GM23338 (cell line): ENCODE measurements at regions not wholly inside any gene's neighbourhood (a gene's known extent, or its start where the extent isn't known, plus 50 kb on each side); places are given as distances from the start of the nearest gene placed in this dataset.

ENCODE experiments used
- CREB1 ChIP-seq: fragments of 250-450 bp; sonication (Bioruptor Pico); IDR thresholded peaks from 2 replicates; pipeline ENCODE4 v1.5.0; 2020; ENCODE audit warnings: low read depth, mild to moderate bottlenecking, moderate library complexity
- ETS1 ChIP-seq: IDR thresholded peaks from 2 replicates; pipeline ENCODE4 v1.6.1; 2016; ENCODE audit warnings: antibody characterized with exemption
- EZH2 ChIP-seq: fragments of 200-600 bp; sonication (generic); IDR thresholded peaks from one replicate; pipeline ENCODE4 v1.8.0; 2017; ENCODE audit warnings: antibody characterized with exemption, mild to moderate bottlenecking, low read depth; ENCODE audit not compliant: unreplicated experiment
- EZH2phosphoT487 ChIP-seq: fragments of 200-600 bp; sonication (generic); IDR thresholded peaks from one replicate; pipeline ENCODE4 v1.8.1; 2018; ENCODE audit warnings: antibody characterized with exemption; ENCODE audit not compliant: unreplicated experiment
- JUNB ChIP-seq: IDR thresholded peaks from one replicate; pipeline ENCODE4 v1.6.1; 2016; ENCODE audit warnings: antibody characterized with exemption; ENCODE audit not compliant: unreplicated experiment
- POLR2AphosphoS5 ChIP-seq: IDR thresholded peaks from 2 replicates; pipeline ENCODE4 v1.6.1; 2016; ENCODE audit warnings: antibody characterized with exemption, low read depth
- REST ChIP-seq: IDR thresholded peaks from one replicate; pipeline ENCODE4 v1.6.1; 2018; ENCODE audit warnings: antibody characterized with exemption; ENCODE audit not compliant: unreplicated experiment
- TF ChIP-seq, protein P1 (sequence below), 2 experiments: fragments of 200-600 bp in 1 of 2; sonication (generic) in 1 of 2; conservative IDR thresholded peaks; 2 replicates each; pipeline versions ENCODE4 v1.5.1 to v1.6.1; 2016 to 2017; ENCODE audit warnings: antibody characterized with exemption in 2 of 2, low read depth in 2 of 2, mild to moderate bottlenecking in 2 of 2, moderate library complexity in 1 of 2
- TF ChIP-seq, protein P2 (sequence below): fragments of 250-450 bp; sonication (Bioruptor Pico); IDR thresholded peaks from 2 replicates; pipeline ENCODE4 v1.5.0; 2020; ENCODE audit warnings: mild to moderate bottlenecking, moderate library complexity

DNA sequence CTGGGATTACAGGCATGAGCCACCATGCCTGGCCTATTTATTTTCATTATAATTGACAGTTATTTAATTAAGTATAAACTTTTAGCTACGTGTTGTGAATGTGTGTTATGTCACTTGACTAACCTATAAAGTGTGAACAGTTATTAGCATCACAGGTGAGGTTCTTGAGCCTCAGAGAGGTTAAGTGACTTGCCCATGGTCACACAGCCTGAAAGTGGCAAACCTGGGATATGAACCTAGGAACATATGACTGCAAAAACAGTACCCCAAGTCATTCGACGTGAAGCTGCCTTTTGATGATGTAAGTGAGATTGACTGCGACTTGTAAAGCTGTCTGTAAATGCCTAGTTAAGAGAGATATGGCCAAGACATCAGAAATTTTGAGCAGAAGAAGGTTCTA lies 77.9 kb upstream of the SALL4 start:
- TF ChIP-seq REST, result no peak
- TF ChIP-seq, protein P1, sequence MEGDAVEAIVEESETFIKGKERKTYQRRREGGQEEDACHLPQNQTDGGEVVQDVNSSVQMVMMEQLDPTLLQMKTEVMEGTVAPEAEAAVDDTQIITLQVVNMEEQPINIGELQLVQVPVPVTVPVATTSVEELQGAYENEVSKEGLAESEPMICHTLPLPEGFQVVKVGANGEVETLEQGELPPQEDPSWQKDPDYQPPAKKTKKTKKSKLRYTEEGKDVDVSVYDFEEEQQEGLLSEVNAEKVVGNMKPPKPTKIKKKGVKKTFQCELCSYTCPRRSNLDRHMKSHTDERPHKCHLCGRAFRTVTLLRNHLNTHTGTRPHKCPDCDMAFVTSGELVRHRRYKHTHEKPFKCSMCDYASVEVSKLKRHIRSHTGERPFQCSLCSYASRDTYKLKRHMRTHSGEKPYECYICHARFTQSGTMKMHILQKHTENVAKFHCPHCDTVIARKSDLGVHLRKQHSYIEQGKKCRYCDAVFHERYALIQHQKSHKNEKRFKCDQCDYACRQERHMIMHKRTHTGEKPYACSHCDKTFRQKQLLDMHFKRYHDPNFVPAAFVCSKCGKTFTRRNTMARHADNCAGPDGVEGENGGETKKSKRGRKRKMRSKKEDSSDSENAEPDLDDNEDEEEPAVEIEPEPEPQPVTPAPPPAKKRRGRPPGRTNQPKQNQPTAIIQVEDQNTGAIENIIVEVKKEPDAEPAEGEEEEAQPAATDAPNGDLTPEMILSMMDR (conservative IDR thresholded peaks at IDR 0.05; ENCODE audit: low read depth in 2 of 2), result no peak
- TF ChIP-seq EZH2, result no peak
- TF ChIP-seq POLR2AphosphoS5, result no peak
- TF ChIP-seq EZH2phosphoT487, result no peak
- TF ChIP-seq ETS1, result no peak
- TF ChIP-seq CREB1 (CRISPR knock-in tag), result no peak
- TF ChIP-seq, protein P2, sequence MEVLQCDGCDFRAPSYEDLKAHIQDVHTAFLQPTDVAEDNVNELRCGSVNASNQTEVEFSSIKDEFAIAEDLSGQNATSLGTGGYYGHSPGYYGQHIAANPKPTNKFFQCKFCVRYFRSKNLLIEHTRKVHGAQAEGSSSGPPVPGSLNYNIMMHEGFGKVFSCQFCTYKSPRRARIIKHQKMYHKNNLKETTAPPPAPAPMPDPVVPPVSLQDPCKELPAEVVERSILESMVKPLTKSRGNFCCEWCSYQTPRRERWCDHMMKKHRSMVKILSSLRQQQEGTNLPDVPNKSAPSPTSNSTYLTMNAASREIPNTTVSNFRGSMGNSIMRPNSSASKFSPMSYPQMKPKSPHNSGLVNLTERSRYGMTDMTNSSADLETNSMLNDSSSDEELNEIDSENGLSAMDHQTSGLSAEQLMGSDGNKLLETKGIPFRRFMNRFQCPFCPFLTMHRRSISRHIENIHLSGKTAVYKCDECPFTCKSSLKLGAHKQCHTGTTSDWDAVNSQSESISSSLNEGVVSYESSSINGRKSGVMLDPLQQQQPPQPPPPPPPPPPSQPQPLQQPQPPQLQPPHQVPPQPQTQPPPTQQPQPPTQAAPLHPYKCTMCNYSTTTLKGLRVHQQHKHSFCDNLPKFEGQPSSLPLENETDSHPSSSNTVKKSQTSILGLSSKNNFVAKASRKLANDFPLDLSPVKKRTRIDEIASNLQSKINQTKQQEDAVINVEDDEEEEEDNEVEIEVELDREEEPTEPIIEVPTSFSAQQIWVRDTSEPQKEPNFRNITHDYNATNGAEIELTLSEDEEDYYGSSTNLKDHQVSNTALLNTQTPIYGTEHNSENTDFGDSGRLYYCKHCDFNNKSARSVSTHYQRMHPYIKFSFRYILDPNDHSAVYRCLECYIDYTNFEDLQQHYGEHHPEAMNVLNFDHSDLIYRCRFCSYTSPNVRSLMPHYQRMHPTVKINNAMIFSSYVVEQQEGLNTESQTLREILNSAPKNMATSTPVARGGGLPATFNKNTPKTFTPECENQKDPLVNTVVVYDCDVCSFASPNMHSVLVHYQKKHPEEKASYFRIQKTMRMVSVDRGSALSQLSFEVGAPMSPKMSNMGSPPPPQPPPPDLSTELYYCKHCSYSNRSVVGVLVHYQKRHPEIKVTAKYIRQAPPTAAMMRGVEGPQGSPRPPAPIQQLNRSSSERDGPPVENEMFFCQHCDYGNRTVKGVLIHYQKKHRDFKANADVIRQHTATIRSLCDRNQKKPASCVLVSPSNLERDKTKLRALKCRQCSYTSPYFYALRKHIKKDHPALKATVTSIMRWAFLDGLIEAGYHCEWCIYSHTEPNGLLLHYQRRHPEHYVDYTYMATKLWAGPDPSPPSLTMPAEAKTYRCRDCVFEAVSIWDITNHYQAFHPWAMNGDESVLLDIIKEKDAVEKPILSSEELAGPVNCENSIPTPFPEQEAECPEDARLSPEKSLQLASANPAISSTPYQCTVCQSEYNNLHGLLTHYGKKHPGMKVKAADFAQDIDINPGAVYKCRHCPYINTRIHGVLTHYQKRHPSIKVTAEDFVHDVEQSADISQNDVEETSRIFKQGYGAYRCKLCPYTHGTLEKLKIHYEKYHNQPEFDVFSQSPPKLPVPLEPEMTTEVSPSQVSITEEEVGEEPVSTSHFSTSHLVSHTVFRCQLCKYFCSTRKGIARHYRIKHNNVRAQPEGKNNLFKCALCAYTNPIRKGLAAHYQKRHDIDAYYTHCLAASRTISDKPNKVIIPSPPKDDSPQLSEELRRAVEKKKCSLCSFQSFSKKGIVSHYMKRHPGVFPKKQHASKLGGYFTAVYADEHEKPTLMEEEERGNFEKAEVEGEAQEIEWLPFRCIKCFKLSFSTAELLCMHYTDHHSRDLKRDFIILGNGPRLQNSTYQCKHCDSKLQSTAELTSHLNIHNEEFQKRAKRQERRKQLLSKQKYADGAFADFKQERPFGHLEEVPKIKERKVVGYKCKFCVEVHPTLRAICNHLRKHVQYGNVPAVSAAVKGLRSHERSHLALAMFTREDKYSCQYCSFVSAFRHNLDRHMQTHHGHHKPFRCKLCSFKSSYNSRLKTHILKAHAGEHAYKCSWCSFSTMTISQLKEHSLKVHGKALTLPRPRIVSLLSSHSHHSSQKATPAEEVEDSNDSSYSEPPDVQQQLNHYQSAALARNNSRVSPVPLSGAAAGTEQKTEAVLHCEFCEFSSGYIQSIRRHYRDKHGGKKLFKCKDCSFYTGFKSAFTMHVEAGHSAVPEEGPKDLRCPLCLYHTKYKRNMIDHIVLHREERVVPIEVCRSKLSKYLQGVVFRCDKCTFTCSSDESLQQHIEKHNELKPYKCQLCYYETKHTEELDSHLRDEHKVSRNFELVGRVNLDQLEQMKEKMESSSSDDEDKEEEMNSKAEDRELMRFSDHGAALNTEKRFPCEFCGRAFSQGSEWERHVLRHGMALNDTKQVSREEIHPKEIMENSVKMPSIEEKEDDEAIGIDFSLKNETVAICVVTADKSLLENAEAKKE, result no peak
- TF ChIP-seq JUNB, result no peak
